HG03025 (cell line): ENCODE measurements at regions not wholly inside any gene's neighbourhood (a gene's known extent, or its start where the extent isn't known, plus 50 kb on each side); places are given as distances from the start of the nearest gene placed in this dataset.

ENCODE experiments used
- ATAC-seq: cut with Tn5 transposase; IDR thresholded peaks from one replicate; pipeline ENCODE4 v1.9.1; 2021; ENCODE audit warnings: mild to moderate bottlenecking, moderate library complexity; ENCODE audit not compliant: unreplicated experiment, low FRiP score

GRCh38 chr18:44039216-44039615 is 641.5 kb upstream of the SETBP1 start:
- no peak for ATAC-seq

GRCh38 chr18:44039826-44040225 is 640.9 kb upstream of the SETBP1 start:
- no peak for ATAC-seq

- ATAC-seq: no peak
Measured at GRCh38 chr18:44041553-44041952, 639.1 kb upstream of the SETBP1 start.

GRCh38 chr18:44041961-44042360 is 638.7 kb upstream of the SETBP1 start:
- no peak for ATAC-seq

GRCh38 chr18:44046376-44046975 is 634.2 kb upstream of the SETBP1 start:
- ATAC-seq: no peak

- ATAC-seq: no peak
Measured at GRCh38 chr18:44047585-44047984, 633.1 kb upstream of the SETBP1 start.

GRCh38 chr18:44048435-44048834 is 632.3 kb upstream of the SETBP1 start:
- ATAC-seq: no peak

GRCh38 chr18:44048846-44049245 is 631.8 kb upstream of the SETBP1 start:
- no peak for ATAC-seq

GRCh38 chr18:44051026-44051425 is 629.7 kb upstream of the SETBP1 start:
- ATAC-seq: no peak

GRCh38 chr18:44054514-44054913 is 626.2 kb upstream of the SETBP1 start:
- no peak for ATAC-seq

GRCh38 chr18:44060197-44060596 is 620.5 kb upstream of the SETBP1 start:
- no peak for ATAC-seq

- no peak for ATAC-seq
Measured at GRCh38 chr18:44061438-44061837, 619.2 kb upstream of the SETBP1 start.

- ATAC-seq: no peak
Measured at GRCh38 chr18:44062345-44062744, 618.3 kb upstream of the SETBP1 start.

- ATAC-seq: no peak
Measured at GRCh38 chr18:44065206-44065605, 615.5 kb upstream of the SETBP1 start.

GRCh38 chr18:44066541-44066940 is 614.1 kb upstream of the SETBP1 start:
- no peak for ATAC-seq

- no peak for ATAC-seq
Measured at GRCh38 chr18:44067186-44067585, 613.5 kb upstream of the SETBP1 start.

- no peak for ATAC-seq
Measured at GRCh38 chr18:44075038-44075437, 605.6 kb upstream of the SETBP1 start.

- no peak for ATAC-seq
Measured at GRCh38 chr18:44079606-44080005, 601.1 kb upstream of the SETBP1 start.

GRCh38 chr18:44080054-44080453 is 600.6 kb upstream of the SETBP1 start:
- ATAC-seq: no peak

GRCh38 chr18:44089732-44090131 is 591.0 kb upstream of the SETBP1 start:
- ATAC-seq: no peak

GRCh38 chr18:44090453-44090852 is 590.2 kb upstream of the SETBP1 start:
- ATAC-seq: no peak

- no peak for ATAC-seq
Measured at GRCh38 chr18:44093253-44093652, 587.4 kb upstream of the SETBP1 start.

GRCh38 chr18:44096016-44096415 is 584.7 kb upstream of the SETBP1 start:
- no peak for ATAC-seq
